B cell (primary cell): ENCODE measurements at regions not wholly inside any gene's neighbourhood (a gene's known extent, or its start where the extent isn't known, plus 50 kb on each side); places are given as distances from the start of the nearest gene placed in this dataset.

Experiments used
- ATAC-seq: fragments of 200-7000 bp; cut with Tn5 transposase; one replicate; pipeline ENCODE4 v1.10.0; 2021; ENCODE audit warnings: low read depth, mild to moderate bottlenecking, moderate number of reproducible peaks, moderate library complexity
- CTCF ChIA-PET: fragments of 350-600 bp; sonication (Branson Sonifier 250); formaldehyde crosslinking; loops from one replicate; lab custom pipeline; 2021; ENCODE audit warnings: antibody characterized with exemption, inconsistent platforms; lab: Charles Lee
- POLR2A ChIA-PET: fragments of 350-600 bp; sonication (Branson Sonifier 250); formaldehyde crosslinking; loops from one replicate; lab custom pipeline; 2021; ENCODE audit warnings: antibody characterized with exemption; lab: Charles Lee
- DNase-seq: peaks from one replicate; pipeline ENCODE4 v3.0.0; 2013
- H2AFZ ChIP-seq: 2 replicates; pipeline ENCODE4 v1.6.1; 2012; ENCODE audit warnings: mild to moderate bottlenecking, low read depth, low read length; ENCODE audit not compliant: insufficient read depth, poor library complexity, severe bottlenecking
- H3K27ac ChIP-seq, 2 donors: 1 replicate in 1 of 2; 2 replicates in 1 of 2; pipeline ENCODE4 v1.5.1; 2012 to 2013; ENCODE audit warnings: low read length in 2 of 2, mild to moderate bottlenecking in 2 of 2, moderate library complexity in 1 of 2
- H3K27me3 ChIP-seq, 4 experiments: fragments of 200-600 bp in 1 of 4; sonication (generic) in 1 of 4; replicated peaks in 1 of 4; 1 replicate in 2 of 4; 2 replicates in 2 of 4; pipeline versions ENCODE4 v1.6.1 to v1.7.0; 2013 to 2016; ENCODE audit warnings: low read length in 3 of 4, mild to moderate bottlenecking in 2 of 4, mixed read lengths in 1 of 4, moderate library complexity in 1 of 4; ENCODE audit not compliant: insufficient read depth in 4 of 4, control insufficient read depth in 3 of 4; ENCODE audit errors: control extremely low read depth in 1 of 4
- H3K36me3 ChIP-seq, 2 experiments: replicated peaks in 1 of 2; 1 replicate in 1 of 2; 2 replicates in 1 of 2; pipeline versions ENCODE4 v1.6.1 to v1.7.1; 2013; ENCODE audit warnings: low read length in 1 of 2; ENCODE audit not compliant: insufficient read depth in 2 of 2, control insufficient read depth in 1 of 2; ENCODE audit errors: control extremely low read depth in 1 of 2, extremely low read depth in 1 of 2
- H3K4me1 ChIP-seq, 2 donors: fragments of 200-600 bp in 1 of 2; sonication (generic) in 1 of 2; 1 replicate in 1 of 2; 2 replicates in 1 of 2; pipeline versions ENCODE4 v1.5.1 to v1.6.1; 2013 to 2017; ENCODE audit warnings: low read length in 2 of 2; ENCODE audit not compliant: control insufficient read depth in 2 of 2, insufficient read depth in 2 of 2
- H3K4me2 ChIP-seq: replicated peaks from 2 replicates; pipeline ENCODE3; 2012; ENCODE audit warnings: mild to moderate bottlenecking, low read depth, low read length; ENCODE audit not compliant: poor library complexity, severe bottlenecking
- H3K4me3 ChIP-seq, 5 experiments: fragments of 200-600 bp in 1 of 5; sonication (generic) in 1 of 5; 1 replicate in 3 of 5; 2 replicates in 2 of 5; pipeline versions ENCODE4 v1.5.1 to v1.7.0; 2011 to 2016; ENCODE audit warnings: low read length in 4 of 5, mild to moderate bottlenecking in 4 of 5, low read depth in 2 of 5, control low read depth in 1 of 5, moderate library complexity in 1 of 5; ENCODE audit not compliant: insufficient read depth in 1 of 5; ENCODE audit errors: control extremely low read depth in 1 of 5, extremely low read depth in 1 of 5
- H3K79me2 ChIP-seq: fragments of 200-600 bp; sonication (generic); one replicate; pipeline ENCODE4 v1.6.0; 2016; ENCODE audit warnings: low read length; ENCODE audit not compliant: control insufficient read depth, insufficient read depth
- H3K9ac ChIP-seq: fragments of 200-600 bp; sonication (generic); 2 replicates; pipeline ENCODE4 v1.6.1; 2017; ENCODE audit warnings: mild to moderate bottlenecking, low read length, moderate library complexity
- H3K9me3 ChIP-seq, 3 donors: one replicate each; pipeline versions ENCODE4 v1.6.1 to v1.7.1; 2013; ENCODE audit warnings: low read length in 2 of 3; ENCODE audit not compliant: control insufficient read depth in 2 of 3, insufficient read depth in 1 of 3; ENCODE audit errors: control extremely low read depth in 1 of 3
- H4K20me1 ChIP-seq: 2 replicates; pipeline ENCODE4 v1.6.0; 2012; ENCODE audit warnings: mild to moderate bottlenecking, low read length; ENCODE audit not compliant: insufficient read depth, control insufficient read depth, poor library complexity, severe bottlenecking
- H3K27ac Mint-ChIP-seq: one replicate; pipeline ENCODE4 v1.8.0; 2021; ENCODE audit warnings: mixed read lengths
- H3K27me3 Mint-ChIP-seq: one replicate; pipeline ENCODE4 v1.8.0; 2021; ENCODE audit warnings: mixed read lengths
- H3K4me1 Mint-ChIP-seq: one replicate; pipeline ENCODE4 v1.8.0; 2021; ENCODE audit warnings: mixed read lengths
- H3K4me3 Mint-ChIP-seq: one replicate; pipeline ENCODE4 v1.8.0; 2021; ENCODE audit warnings: mixed read lengths
- H3K9me3 Mint-ChIP-seq: one replicate; pipeline ENCODE4 v1.8.0; 2022; ENCODE audit warnings: mixed read lengths; ENCODE audit not compliant: insufficient read depth
- CTCF ChIP-seq: fragments of 200-600 bp; IDR thresholded peaks from one replicate; pipeline ENCODE4 v1.8.0; 2022; ENCODE audit warnings: antibody characterized with exemption, mild to moderate bottlenecking
- EZH2 ChIP-seq: IDR thresholded peaks from 2 replicates; pipeline ENCODE4 v1.6.1; 2012; ENCODE audit warnings: borderline replicate concordance, low read depth, mild to moderate bottlenecking, moderate library complexity, low read length; ENCODE audit not compliant: insufficient read depth, poor library complexity, severe bottlenecking
- WGBS: methylation state at CpG from one replicate; pipeline ENCODE4 v1.1.5; 2013; ENCODE audit warnings: missing lambda C conversion rate; ENCODE audit not compliant: insufficient coverage; 5-methylcytosine and 5-hydroxymethylcytosine counted together
- intact Hi-C: fragments of 100-400 bp; cut with micrococcal nuclease; formaldehyde crosslinking; loops from one replicate; pipeline ENCODE4 v1.10.0; 2022

DNA sequence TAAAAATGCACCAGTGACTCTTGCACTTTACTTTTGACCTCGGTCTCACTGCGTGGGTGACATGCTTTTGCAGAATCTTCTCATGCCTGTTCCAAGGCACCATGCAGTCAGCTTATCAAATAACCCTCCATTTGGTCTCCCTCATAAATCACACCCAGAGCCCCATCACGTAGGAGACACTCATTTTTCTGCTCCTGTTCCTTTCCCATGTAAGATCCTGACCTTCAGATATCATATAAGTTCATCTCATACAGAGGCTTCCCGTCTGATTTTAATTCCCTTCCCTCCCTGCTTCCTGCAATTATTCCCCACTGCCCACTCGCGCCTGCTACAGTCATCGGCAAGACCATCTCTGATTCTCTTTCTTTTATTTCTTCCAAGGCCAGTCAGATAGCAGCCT is 1226.3 kb upstream of the AUTS2 start:
- intact Hi-C loops = no loop called here
- 40% methylated on average over 7 of the region's 7 CpGs for WGBS
- DNase-seq = no peak
- Mint-ChIP-seq H3K4me1 (no peaks in the 10 kb centered on the region), H3K4me3 (no peak overlapping the region), H3K9me3 (peaks cover 4% of the 10 kb centered on the region), H3K27me3 (no peaks in the 10 kb centered on the region), H3K27ac (no peak overlapping the region)
- Histone ChIP-seq H3K9ac (no peak overlapping the region), H3K27me3 (no peaks in the 10 kb centered on the region), H2AFZ (no peak overlapping the region), H3K79me2 (no peaks in the 10 kb centered on the region), H3K4me2 (no peak overlapping the region), H3K27ac (no peak overlapping the region), H3K36me3 (no peaks in the 10 kb centered on the region), H4K20me1 (no peaks in the 10 kb centered on the region), H3K4me3 (no peak overlapping the region), H3K4me1 (no peaks in the 10 kb centered on the region), H3K9me3 (no peaks in the 10 kb centered on the region)
- TF ChIP-seq EZH2 = no peak
- TF ChIP-seq CTCF = no peak
- ChIA-PET CTCF (no interaction called here), POLR2A (no interaction called here)
- ATAC-seq = no peak

DNA sequence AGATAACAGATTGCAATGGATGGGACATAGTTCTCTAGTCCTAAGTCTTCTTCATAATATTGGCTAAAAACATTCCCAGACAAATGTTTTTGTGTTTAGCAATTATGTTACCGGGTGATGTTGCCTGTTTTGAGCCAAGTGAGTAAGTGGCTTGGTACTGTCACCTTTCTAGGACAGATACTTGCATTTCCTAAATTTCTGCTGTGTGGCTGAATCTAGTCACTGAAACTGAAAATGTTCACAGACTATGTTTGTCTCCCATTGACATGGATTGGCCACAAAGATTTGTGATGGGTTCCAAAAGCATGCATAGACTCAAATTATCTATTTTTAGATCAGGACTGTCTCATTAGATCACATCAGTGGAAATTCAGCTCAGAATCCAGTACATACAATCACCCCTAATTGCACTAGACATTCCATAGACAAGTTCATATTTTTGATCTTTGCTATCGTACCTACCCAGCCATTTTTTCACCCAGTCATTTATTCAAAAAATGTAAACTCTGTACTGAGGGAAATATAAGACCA is 1222.1 kb upstream of the AUTS2 start:
- Histone ChIP-seq H4K20me1 (no peaks in the 10 kb centered on the region), H2AFZ (no peak overlapping the region), H3K4me3 (no peak overlapping the region), H3K36me3 (no peaks in the 10 kb centered on the region), H3K79me2 (no peaks in the 10 kb centered on the region), H3K27ac (no peak overlapping the region), H3K27me3 (no peaks in the 10 kb centered on the region), H3K9ac (no peak overlapping the region), H3K4me1 (no peaks in the 10 kb centered on the region), H3K4me2 (no peak overlapping the region), H3K9me3 (no peaks in the 10 kb centered on the region)
- POLR2A ChIA-PET = no interaction called here
- intact Hi-C loops = no loop called here
- ATAC-seq (no peak), DNase-seq (no peak)
- Mint-ChIP-seq H3K27me3 (no peaks in the 10 kb centered on the region), H3K27ac (no peak overlapping the region), H3K9me3 (no peaks in the 10 kb centered on the region), H3K4me1 (no peaks in the 10 kb centered on the region), H3K4me3 (no peak overlapping the region)
- no peak for TF ChIP-seq EZH2
- no peak for TF ChIP-seq CTCF
- WGBS = 86% methylated on average over 1 of the region's 2 CpGs
- CTCF ChIA-PET = no interaction called here
